ENCODE measurements at regions not wholly inside any gene's neighbourhood (a gene's known extent, or its start where the extent isn't known, plus 50 kb on each side); places are given as distances from the start of the nearest gene placed in this dataset.

DNA sequence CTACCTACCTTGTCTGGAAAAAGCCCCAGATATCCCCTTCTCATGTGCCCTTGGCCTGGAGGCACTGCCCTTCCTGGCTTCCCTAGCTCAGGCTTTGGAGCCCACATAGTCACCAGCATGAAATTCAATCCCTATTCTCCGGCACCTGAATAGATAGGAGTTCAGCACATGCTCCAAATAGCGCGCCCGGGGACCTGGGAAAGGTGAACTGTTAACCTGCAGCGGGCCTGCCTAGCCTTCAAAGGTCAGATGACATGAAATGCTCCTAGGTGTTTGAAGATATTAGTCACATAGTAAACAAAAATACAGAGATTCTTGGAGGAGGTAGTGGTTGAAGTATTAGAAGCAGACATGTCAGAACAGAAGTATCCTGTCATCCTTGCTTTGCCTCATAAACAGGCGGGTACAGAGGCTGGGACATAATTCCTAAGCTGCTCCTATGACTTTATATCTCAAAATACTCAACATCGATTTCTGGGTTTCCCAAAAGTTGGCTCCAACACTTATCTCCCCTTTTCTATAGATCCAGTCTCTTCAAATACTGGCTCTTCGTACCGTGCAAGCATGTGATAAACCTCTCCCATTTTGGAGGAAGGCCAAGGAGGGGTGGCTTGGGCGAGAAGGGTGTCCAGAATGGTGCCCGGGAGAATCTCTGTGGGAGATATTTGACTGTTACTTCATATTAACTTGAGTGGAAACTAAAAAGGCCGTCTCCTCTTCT, 88.0 kb upstream of the ANKH start:
- Histone ChIP-seq H3K4me3 (ENCODE audit: low read depth, low read length) (no peak overlapping the region), H3K9me3 (no peaks in the 10 kb centered on the region), H3K36me3 (no peaks in the 10 kb centered on the region), H3K4me1 (peaks cover 15% of the 10 kb centered on the region), H3K27me3 (no peaks in the 10 kb centered on the region)
- no peak for DNase-seq
- TF ChIP-seq, protein P1, sequence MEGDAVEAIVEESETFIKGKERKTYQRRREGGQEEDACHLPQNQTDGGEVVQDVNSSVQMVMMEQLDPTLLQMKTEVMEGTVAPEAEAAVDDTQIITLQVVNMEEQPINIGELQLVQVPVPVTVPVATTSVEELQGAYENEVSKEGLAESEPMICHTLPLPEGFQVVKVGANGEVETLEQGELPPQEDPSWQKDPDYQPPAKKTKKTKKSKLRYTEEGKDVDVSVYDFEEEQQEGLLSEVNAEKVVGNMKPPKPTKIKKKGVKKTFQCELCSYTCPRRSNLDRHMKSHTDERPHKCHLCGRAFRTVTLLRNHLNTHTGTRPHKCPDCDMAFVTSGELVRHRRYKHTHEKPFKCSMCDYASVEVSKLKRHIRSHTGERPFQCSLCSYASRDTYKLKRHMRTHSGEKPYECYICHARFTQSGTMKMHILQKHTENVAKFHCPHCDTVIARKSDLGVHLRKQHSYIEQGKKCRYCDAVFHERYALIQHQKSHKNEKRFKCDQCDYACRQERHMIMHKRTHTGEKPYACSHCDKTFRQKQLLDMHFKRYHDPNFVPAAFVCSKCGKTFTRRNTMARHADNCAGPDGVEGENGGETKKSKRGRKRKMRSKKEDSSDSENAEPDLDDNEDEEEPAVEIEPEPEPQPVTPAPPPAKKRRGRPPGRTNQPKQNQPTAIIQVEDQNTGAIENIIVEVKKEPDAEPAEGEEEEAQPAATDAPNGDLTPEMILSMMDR (IDR thresholded peaks at IDR 0.05; ENCODE audit: low read depth, low read length) = no peak

DNA sequence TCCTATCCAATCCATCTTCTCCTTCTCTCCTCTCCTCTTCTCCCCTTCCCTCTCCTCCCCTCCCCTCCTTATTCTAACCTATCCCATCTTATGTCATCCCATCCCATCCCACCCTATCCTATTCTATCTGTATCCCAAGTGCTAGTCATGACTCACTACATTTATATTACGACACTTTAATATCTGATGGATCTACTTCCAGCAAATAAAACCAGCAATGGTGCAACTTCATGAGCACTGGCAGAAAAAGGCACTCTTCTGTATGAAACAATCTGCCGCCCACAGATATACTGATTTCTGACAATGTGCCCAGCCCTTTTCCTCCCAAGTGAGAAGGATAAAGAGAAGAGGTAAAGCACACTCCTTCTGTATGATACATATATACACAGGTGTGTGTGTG, 86.6 kb upstream of the ANKH start:
- DNase-seq = no peak
- Histone ChIP-seq H3K4me1 (peaks cover 28% of the 10 kb centered on the region), H3K27me3 (no peaks in the 10 kb centered on the region), H3K9me3 (no peaks in the 10 kb centered on the region), H3K4me3 (ENCODE audit: low read depth, low read length) (no peak overlapping the region), H3K36me3 (no peaks in the 10 kb centered on the region)
- TF ChIP-seq, protein P1 (IDR thresholded peaks at IDR 0.05; ENCODE audit: low read depth, low read length) = no peak

GRCh38 chr5:14956423-14957046, 85.0 kb upstream of the ANKH start:
- H3K27me3 ChIP-seq = no peaks in the 10 kb centered on the region
- no peak overlapping the region for H3K4me3 ChIP-seq (ENCODE audit: low read depth, low read length)

GRCh38 chr5:14954616-14955343, 83.2 kb upstream of the ANKH start:
- Histone ChIP-seq H3K27me3 (no peaks in the 10 kb centered on the region), H3K4me1 (peaks cover 30% of the 10 kb centered on the region), H3K4me3 (ENCODE audit: low read depth, low read length) (no peak overlapping the region), H3K36me3 (no peaks in the 10 kb centered on the region), H3K9me3 (no peaks in the 10 kb centered on the region)
- DNase-seq = peak; percentile 85
- TF ChIP-seq, protein P1 (IDR thresholded peaks at IDR 0.05; ENCODE audit: low read depth, low read length) = no peak

More at GRCh38 chr5:14956423-14957046, 85.0 kb upstream of the ANKH start:
- TF ChIP-seq, protein P1 (IDR thresholded peaks at IDR 0.05; ENCODE audit: low read depth, low read length) = no peak
- no peaks in the 10 kb centered on the region for H3K36me3 ChIP-seq
- H3K4me1 ChIP-seq = peaks cover 30% of the 10 kb centered on the region
- H3K9me3 ChIP-seq = no peaks in the 10 kb centered on the region
- DNase-seq = no peak

GRCh38 chr5:14954216-14954615, 82.6 kb upstream of the ANKH start:
- no peaks in the 10 kb centered on the region for H3K27me3 ChIP-seq
- peaks cover 30% of the 10 kb centered on the region for H3K4me1 ChIP-seq
- no peak overlapping the region for H3K4me3 ChIP-seq (ENCODE audit: low read depth, low read length)
- H3K36me3 ChIP-seq = no peaks in the 10 kb centered on the region
- H3K9me3 ChIP-seq = no peaks in the 10 kb centered on the region
- TF ChIP-seq, protein P1 (IDR thresholded peaks at IDR 0.05; ENCODE audit: low read depth, low read length) = no peak
- DNase-seq = no peak

Measured in BE2C (cell line).